SK-N-SH treated with all-trans-retinoic acid at 6 μM for 48 hours (cell line): ENCODE measurements at regions not wholly inside any gene's neighbourhood (a gene's known extent, or its start where the extent isn't known, plus 50 kb on each side); places are given as distances from the start of the nearest gene placed in this dataset.

ENCODE experiments used
- ATAC-seq: fragments of 200-7000 bp; cut with Tn5 transposase; 3 replicates; pipeline ENCODE4 v1.9.1; 2020; ENCODE audit warnings: mild to moderate bottlenecking, moderate library complexity
- ARNTL ChIP-seq: fragments of 450-650 bp; formaldehyde crosslinking; IDR thresholded peaks from 2 replicates; pipeline ENCODE4 v1.5.0; 2020; ENCODE audit warnings: low read depth, mild to moderate bottlenecking, moderate library complexity, borderline replicate concordance
- BACH2 ChIP-seq: fragments of 250-450 bp; sonication (Bioruptor Pico); IDR thresholded peaks from 2 replicates; pipeline ENCODE4 v1.9.0; 2021; ENCODE audit warnings: mild to moderate bottlenecking, borderline replicate concordance
- CREB5 ChIP-seq: fragments of 250-450 bp; sonication (Bioruptor Pico); IDR thresholded peaks from 2 replicates; pipeline ENCODE4 v1.5.1; 2020; ENCODE audit warnings: low read depth, mild to moderate bottlenecking, moderate library complexity
- CSDC2 ChIP-seq: fragments of 250-450 bp; sonication (Bioruptor Pico); IDR thresholded peaks from 2 replicates; pipeline ENCODE4 v1.5.0; 2020; ENCODE audit warnings: mild to moderate bottlenecking, moderate library complexity
- CSRNP3 ChIP-seq: fragments of 250-450 bp; sonication (Bioruptor Pico); IDR thresholded peaks from 2 replicates; pipeline ENCODE4 v1.5.1; 2021; ENCODE audit warnings: mild to moderate bottlenecking, moderate library complexity
- ESRRG ChIP-seq: fragments of 250-450 bp; sonication (Bioruptor Pico); IDR thresholded peaks from 2 replicates; pipeline ENCODE4 v1.6.1; 2021; ENCODE audit warnings: mild to moderate bottlenecking
- GLIS3 ChIP-seq: fragments of 250-450 bp; sonication (Bioruptor Pico); IDR thresholded peaks from 2 replicates; pipeline ENCODE4 v1.5.0; 2020; ENCODE audit warnings: mild to moderate bottlenecking, moderate library complexity
- ISL1 ChIP-seq: fragments of 250-450 bp; sonication (Bioruptor Pico); IDR thresholded peaks from 2 replicates; pipeline ENCODE4 v2.1.2; 2022; ENCODE audit warnings: mild to moderate bottlenecking, moderate library complexity
- OSR1 ChIP-seq: fragments of 250-450 bp; sonication (Bioruptor Pico); IDR thresholded peaks from 2 replicates; pipeline ENCODE4 v1.8.0; 2022; ENCODE audit warnings: moderate library complexity, mild to moderate bottlenecking, inconsistent platforms
- SNAI2 ChIP-seq: fragments of 250-450 bp; sonication (Bioruptor Pico); IDR thresholded peaks from 2 replicates; pipeline ENCODE4 v1.5.0; 2020; ENCODE audit warnings: mild to moderate bottlenecking, moderate library complexity
- TCF4 ChIP-seq: fragments of 250-450 bp; sonication (Bioruptor Pico); IDR thresholded peaks from 2 replicates; pipeline ENCODE4 v1.8.0; 2021; ENCODE audit warnings: mild to moderate bottlenecking, moderate library complexity, borderline replicate concordance
- TOX ChIP-seq: fragments of 250-450 bp; sonication (Bioruptor Pico); IDR thresholded peaks from 2 replicates; pipeline ENCODE4 v1.8.0; 2021; ENCODE audit warnings: mild to moderate bottlenecking, moderate library complexity, borderline replicate concordance
- ZFP3 ChIP-seq: fragments of 250-450 bp; sonication (Bioruptor Pico); IDR thresholded peaks from 2 replicates; pipeline ENCODE4 v1.5.0; 2020; ENCODE audit warnings: mild to moderate bottlenecking, moderate library complexity
- ZFP30 ChIP-seq: fragments of 450-650 bp; formaldehyde crosslinking; IDR thresholded peaks from 2 replicates; pipeline ENCODE4 v1.5.0; 2022; ENCODE audit warnings: mild to moderate bottlenecking, moderate library complexity
- ZNF70 ChIP-seq: fragments of 450-650 bp; formaldehyde crosslinking; IDR thresholded peaks from 2 replicates; pipeline ENCODE4 v1.5.0; 2020; ENCODE audit warnings: mild to moderate bottlenecking, moderate library complexity
- TF ChIP-seq, protein P1 (sequence below): fragments of 250-450 bp; sonication (Bioruptor Pico); IDR thresholded peaks from 2 replicates; pipeline ENCODE4 v1.5.0; 2020; ENCODE audit warnings: mild to moderate bottlenecking, moderate library complexity

DNA sequence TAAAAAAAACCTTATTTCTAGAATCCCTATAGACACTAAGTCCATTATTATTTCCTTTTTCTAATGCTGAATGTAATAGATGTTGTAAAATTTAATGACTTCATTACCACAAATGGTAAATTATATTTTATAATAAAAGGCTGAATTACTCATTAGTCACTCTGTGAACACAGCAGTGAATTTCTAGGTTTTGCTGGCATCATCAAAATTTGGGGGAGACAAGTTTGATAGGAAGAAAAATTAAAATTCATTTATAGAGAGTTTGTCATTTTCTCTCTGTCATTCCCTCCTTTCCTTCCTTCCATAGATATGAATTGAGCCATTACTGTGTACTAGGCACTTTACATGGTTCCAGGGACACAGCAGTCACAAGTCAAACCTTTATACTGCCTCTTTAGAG is 340.9 kb downstream of the TRIB2 start (continued):
- TF ChIP-seq CSRNP3 (CRISPR knock-in tag): no peak
- TF ChIP-seq OSR1 (CRISPR knock-in tag): no peak
- no peak for TF ChIP-seq SNAI2 (CRISPR knock-in tag)

DNA sequence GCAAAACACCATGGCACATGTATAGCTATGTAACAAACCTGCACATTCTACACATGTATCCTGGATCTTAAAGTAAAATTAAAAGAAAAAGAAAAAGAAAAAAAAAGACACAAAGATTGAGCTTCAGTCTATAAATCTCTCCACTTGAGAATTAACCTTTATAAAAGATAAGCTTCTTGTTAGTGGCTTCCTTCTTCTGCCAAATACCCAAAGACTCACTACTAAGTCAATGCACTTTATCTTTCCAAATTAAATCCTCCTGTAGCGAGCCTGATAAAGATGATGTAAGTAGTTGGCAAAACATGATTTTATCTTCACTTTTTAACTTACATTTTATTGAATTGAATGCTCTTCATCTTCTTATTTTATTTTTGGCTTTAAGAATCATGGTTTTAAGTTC is 349.9 kb downstream of the TRIB2 start:
- TF ChIP-seq ZNF70 (no peak), ESRRG (0 out of 2 replicates have a peak, but pooled peaks have one; percentile 28), ZFP3 (CRISPR knock-in tag) (0 out of 2 replicates have a peak, but pooled peaks have one; percentile 52), ISL1 (CRISPR knock-in tag) (peak; percentile 86), TCF4 (CRISPR knock-in tag) (peak; percentile 20; the same call in 1 of the 2 replicates), CREB5 (CRISPR knock-in tag) (peak; percentile 55; the same call in 1 of the 2 replicates), ZFP30 (CRISPR knock-in tag) (no peak)
- TF ChIP-seq, protein P1, sequence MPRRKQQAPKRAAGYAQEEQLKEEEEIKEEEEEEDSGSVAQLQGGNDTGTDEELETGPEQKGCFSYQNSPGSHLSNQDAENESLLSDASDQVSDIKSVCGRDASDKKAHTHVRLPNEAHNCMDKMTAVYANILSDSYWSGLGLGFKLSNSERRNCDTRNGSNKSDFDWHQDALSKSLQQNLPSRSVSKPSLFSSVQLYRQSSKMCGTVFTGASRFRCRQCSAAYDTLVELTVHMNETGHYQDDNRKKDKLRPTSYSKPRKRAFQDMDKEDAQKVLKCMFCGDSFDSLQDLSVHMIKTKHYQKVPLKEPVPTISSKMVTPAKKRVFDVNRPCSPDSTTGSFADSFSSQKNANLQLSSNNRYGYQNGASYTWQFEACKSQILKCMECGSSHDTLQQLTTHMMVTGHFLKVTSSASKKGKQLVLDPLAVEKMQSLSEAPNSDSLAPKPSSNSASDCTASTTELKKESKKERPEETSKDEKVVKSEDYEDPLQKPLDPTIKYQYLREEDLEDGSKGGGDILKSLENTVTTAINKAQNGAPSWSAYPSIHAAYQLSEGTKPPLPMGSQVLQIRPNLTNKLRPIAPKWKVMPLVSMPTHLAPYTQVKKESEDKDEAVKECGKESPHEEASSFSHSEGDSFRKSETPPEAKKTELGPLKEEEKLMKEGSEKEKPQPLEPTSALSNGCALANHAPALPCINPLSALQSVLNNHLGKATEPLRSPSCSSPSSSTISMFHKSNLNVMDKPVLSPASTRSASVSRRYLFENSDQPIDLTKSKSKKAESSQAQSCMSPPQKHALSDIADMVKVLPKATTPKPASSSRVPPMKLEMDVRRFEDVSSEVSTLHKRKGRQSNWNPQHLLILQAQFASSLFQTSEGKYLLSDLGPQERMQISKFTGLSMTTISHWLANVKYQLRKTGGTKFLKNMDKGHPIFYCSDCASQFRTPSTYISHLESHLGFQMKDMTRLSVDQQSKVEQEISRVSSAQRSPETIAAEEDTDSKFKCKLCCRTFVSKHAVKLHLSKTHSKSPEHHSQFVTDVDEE (CRISPR knock-in tag): 0 out of 2 replicates have a peak, but pooled peaks have one; percentile 36
- ATAC-seq: no peak

DNA sequence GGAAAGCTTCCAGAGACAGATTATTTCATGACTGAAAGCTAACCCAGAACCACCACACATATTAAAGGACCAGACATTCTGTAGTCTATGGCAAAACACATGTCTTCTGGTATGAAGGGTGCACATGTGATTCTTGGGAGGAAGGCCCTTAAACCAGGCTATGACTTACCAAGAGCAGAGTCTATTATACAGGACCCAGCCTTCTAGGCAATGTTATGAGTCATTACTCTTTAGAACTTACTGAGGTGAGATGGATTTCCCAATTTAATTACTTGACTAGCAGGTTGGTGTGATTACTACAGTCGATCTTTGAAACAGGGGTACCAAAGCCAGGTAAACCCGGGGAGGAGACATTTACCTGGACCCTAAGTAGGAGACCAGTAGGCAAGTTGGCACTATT is 350.8 kb downstream of the TRIB2 start:
- TF ChIP-seq TCF4 (CRISPR knock-in tag) (no peak), ISL1 (CRISPR knock-in tag) (no peak), BACH2 (CRISPR knock-in tag) (no peak)
- ATAC-seq: no peak

DNA sequence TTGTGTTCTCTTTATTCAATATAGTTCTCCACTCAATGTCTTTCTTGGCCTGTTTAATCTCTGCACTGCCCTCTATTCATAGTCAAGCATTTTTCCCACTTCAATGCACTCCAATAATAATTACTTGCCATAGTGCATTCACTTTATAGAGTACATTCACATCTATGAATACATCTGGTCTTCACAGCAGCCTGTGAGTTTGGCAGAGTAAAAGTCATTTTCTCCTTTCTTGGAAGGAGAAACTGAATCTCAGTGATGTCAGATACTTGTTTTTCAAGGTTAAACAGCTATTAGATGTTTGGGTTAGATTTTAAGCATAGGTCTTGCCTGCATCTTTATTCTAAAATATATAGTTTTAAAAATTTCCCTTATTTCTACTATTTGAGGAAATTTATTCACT is 373.2 kb downstream of the TRIB2 start:
- TF ChIP-seq, protein P1 (CRISPR knock-in tag): no peak
- TF ChIP-seq TOX (CRISPR knock-in tag) (no peak), CREB5 (CRISPR knock-in tag) (no peak), CSDC2 (CRISPR knock-in tag) (no peak), ZFP3 (CRISPR knock-in tag) (no peak), ARNTL (CRISPR knock-in tag) (no peak), SNAI2 (CRISPR knock-in tag) (no peak), ZFP30 (CRISPR knock-in tag) (no peak), GLIS3 (CRISPR knock-in tag) (no peak), ISL1 (CRISPR knock-in tag) (no peak), CSRNP3 (CRISPR knock-in tag) (no peak), BACH2 (CRISPR knock-in tag) (no peak), TCF4 (CRISPR knock-in tag) (no peak)
- no peak for ATAC-seq
